ENCODE measurements at regions not wholly inside any gene's neighbourhood (a gene's known extent, or its start where the extent isn't known, plus 50 kb on each side); places are given as distances from the start of the nearest gene placed in this dataset.

- no peak overlapping the region for H3K27ac ChIP-seq (ENCODE audit: low read depth, low read length)
- no peaks in the 10 kb centered on the region for H3K36me3 ChIP-seq (ENCODE audit: low read length)
- H3K4me2 ChIP-seq (ENCODE audit: low read depth, low read length, poor library complexity, severe bottlenecking), result no peak overlapping the region
- H3K4me3 ChIP-seq (ENCODE audit: insufficient read depth, low read length, poor library complexity, severe bottlenecking), result no peak overlapping the region
- no peaks in the 10 kb centered on the region for H3K27me3 ChIP-seq (ENCODE audit: low read length)
- H2AFZ ChIP-seq (ENCODE audit: low read depth, low read length, severe bottlenecking), result no peak overlapping the region
- no peaks in the 10 kb centered on the region for H3K9me2 ChIP-seq (replicated peaks; ENCODE audit: insufficient read depth, low read length)
- no peaks in the 10 kb centered on the region for H3K9me3 ChIP-seq (ENCODE audit: insufficient read depth, low read length)
- H3K79me2 ChIP-seq (ENCODE audit: insufficient read depth, low read length), result no peaks in the 10 kb centered on the region
- no peaks in the 10 kb centered on the region for H4K20me1 ChIP-seq (ENCODE audit: low read depth, low read length)
- H3F3A ChIP-seq (ENCODE audit: insufficient read depth), result no peaks in the 10 kb centered on the region
- no peak overlapping the region for H3K9ac ChIP-seq (ENCODE audit: low read length)
- TF ChIP-seq EZH2phosphoT487 (conservative IDR thresholded peaks at IDR 0.05; ENCODE audit: low read length), result no peak
- TF ChIP-seq CTCF (IDR thresholded peaks at IDR 0.05; ENCODE audit: insufficient read depth, low read length, poor library complexity, severe bottlenecking), result no peak
Measured at GRCh38 chr5:173513521-173513991, 102.9 kb downstream of the BOD1 start.

- no peaks in the 10 kb centered on the region for H3K36me3 ChIP-seq (ENCODE audit: low read length)
- H3K79me2 ChIP-seq (ENCODE audit: insufficient read depth, low read length), result no peaks in the 10 kb centered on the region
- H3K27me3 ChIP-seq (ENCODE audit: low read length), result no peaks in the 10 kb centered on the region
- H3F3A ChIP-seq (ENCODE audit: insufficient read depth), result no peaks in the 10 kb centered on the region
- TF ChIP-seq EZH2phosphoT487 (conservative IDR thresholded peaks at IDR 0.05; ENCODE audit: low read length) (no peak), CTCF (IDR thresholded peaks at IDR 0.05; ENCODE audit: insufficient read depth, low read length, poor library complexity, severe bottlenecking) (no peak)
- H3K4me3 ChIP-seq (ENCODE audit: insufficient read depth, low read length, poor library complexity, severe bottlenecking), result no peak overlapping the region
- H3K4me2 ChIP-seq (ENCODE audit: low read depth, low read length, poor library complexity, severe bottlenecking), result no peak overlapping the region
- no peak overlapping the region for H3K9ac ChIP-seq (ENCODE audit: low read length)
- H3K9me3 ChIP-seq (ENCODE audit: insufficient read depth, low read length), result no peaks in the 10 kb centered on the region
- H3K27ac ChIP-seq (ENCODE audit: low read depth, low read length), result no peak overlapping the region
- no peaks in the 10 kb centered on the region for H3K9me2 ChIP-seq (replicated peaks; ENCODE audit: insufficient read depth, low read length)
- no peak overlapping the region for H2AFZ ChIP-seq (ENCODE audit: low read depth, low read length, severe bottlenecking)
- no peaks in the 10 kb centered on the region for H4K20me1 ChIP-seq (ENCODE audit: low read depth, low read length)
Measured at GRCh38 chr5:173512637-173513435, 103.6 kb downstream of the BOD1 start.

- no peaks in the 10 kb centered on the region for H4K20me1 ChIP-seq (ENCODE audit: low read depth, low read length)
- no peaks in the 10 kb centered on the region for H3K9me3 ChIP-seq (ENCODE audit: insufficient read depth, low read length)
- H3K27ac ChIP-seq (ENCODE audit: low read depth, low read length), result no peak overlapping the region
- H3K9me2 ChIP-seq (replicated peaks; ENCODE audit: insufficient read depth, low read length), result no peaks in the 10 kb centered on the region
- H3K27me3 ChIP-seq (ENCODE audit: low read length), result no peaks in the 10 kb centered on the region
- H2AFZ ChIP-seq (ENCODE audit: low read depth, low read length, severe bottlenecking), result no peak overlapping the region
- H3K36me3 ChIP-seq (ENCODE audit: low read length), result no peaks in the 10 kb centered on the region
- no peak overlapping the region for H3K4me2 ChIP-seq (ENCODE audit: low read depth, low read length, poor library complexity, severe bottlenecking)
- no peak for TF ChIP-seq CTCF (IDR thresholded peaks at IDR 0.05; ENCODE audit: insufficient read depth, low read length, poor library complexity, severe bottlenecking)
- TF ChIP-seq EZH2phosphoT487 (conservative IDR thresholded peaks at IDR 0.05; ENCODE audit: low read length), result no peak
- H3K4me3 ChIP-seq (ENCODE audit: insufficient read depth, low read length, poor library complexity, severe bottlenecking), result no peak overlapping the region
- H3F3A ChIP-seq (ENCODE audit: insufficient read depth), result no peaks in the 10 kb centered on the region
- no peak overlapping the region for H3K9ac ChIP-seq (ENCODE audit: low read length)
- no peaks in the 10 kb centered on the region for H3K79me2 ChIP-seq (ENCODE audit: insufficient read depth, low read length)
Measured at GRCh38 chr5:173509060-173509459, 107.4 kb downstream of the BOD1 start.

Data from SU-DHL-6 (cell line).